ENCODE measurements at regions not wholly inside any gene's neighbourhood (a gene's known extent, or its start where the extent isn't known, plus 50 kb on each side); places are given as distances from the start of the nearest gene placed in this dataset.

GRCh38 chr9:73893230-73893629 is 603.9 kb upstream of the RORB start:
- no peak for DNase-seq (ENCODE audit: low spot score)
- Histone ChIP-seq H3K4me3 (ENCODE audit: low read depth, low read length, poor library complexity, severe bottlenecking) (no peak overlapping the region), H3K9me3 (ENCODE audit: low read length) (no peaks in the 10 kb centered on the region), H2AFZ (ENCODE audit: low read length) (no peak overlapping the region), H3K9me2 (ENCODE audit: insufficient read depth, low read length) (no peaks in the 10 kb centered on the region), H3K36me3 (ENCODE audit: insufficient read depth, low read length) (no peaks in the 10 kb centered on the region), H3K4me2 (ENCODE audit: low read length) (no peak overlapping the region), H3K27ac (ENCODE audit: low read depth, low read length, poor library complexity, severe bottlenecking) (no peak overlapping the region), H4K20me1 (ENCODE audit: insufficient read depth, low read length) (no peaks in the 10 kb centered on the region), H3K4me1 (ENCODE audit: insufficient read depth, low read length, poor library complexity, severe bottlenecking) (no peaks in the 10 kb centered on the region), H3K79me2 (ENCODE audit: insufficient read depth, low read depth, low read length) (no peaks in the 10 kb centered on the region)
- BruUV-seq (replicated peaks) = no TSS peak
- ChIA-PET CTCF (ENCODE audit: unreplicated experiment) (no interaction called here), POLR2A (no interaction called here)
- intact Hi-C loops (cut with micrococcal nuclease; ENCODE audit: unreplicated experiment) = no loop called here
- TF ChIP-seq, protein P1, sequence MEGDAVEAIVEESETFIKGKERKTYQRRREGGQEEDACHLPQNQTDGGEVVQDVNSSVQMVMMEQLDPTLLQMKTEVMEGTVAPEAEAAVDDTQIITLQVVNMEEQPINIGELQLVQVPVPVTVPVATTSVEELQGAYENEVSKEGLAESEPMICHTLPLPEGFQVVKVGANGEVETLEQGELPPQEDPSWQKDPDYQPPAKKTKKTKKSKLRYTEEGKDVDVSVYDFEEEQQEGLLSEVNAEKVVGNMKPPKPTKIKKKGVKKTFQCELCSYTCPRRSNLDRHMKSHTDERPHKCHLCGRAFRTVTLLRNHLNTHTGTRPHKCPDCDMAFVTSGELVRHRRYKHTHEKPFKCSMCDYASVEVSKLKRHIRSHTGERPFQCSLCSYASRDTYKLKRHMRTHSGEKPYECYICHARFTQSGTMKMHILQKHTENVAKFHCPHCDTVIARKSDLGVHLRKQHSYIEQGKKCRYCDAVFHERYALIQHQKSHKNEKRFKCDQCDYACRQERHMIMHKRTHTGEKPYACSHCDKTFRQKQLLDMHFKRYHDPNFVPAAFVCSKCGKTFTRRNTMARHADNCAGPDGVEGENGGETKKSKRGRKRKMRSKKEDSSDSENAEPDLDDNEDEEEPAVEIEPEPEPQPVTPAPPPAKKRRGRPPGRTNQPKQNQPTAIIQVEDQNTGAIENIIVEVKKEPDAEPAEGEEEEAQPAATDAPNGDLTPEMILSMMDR (conservative IDR thresholded peaks at IDR 0.05; ENCODE audit: low read length) = no peak
- no peak for TF ChIP-seq EZH2phosphoT487 (IDR thresholded peaks at IDR 0.05; ENCODE audit: borderline replicate concordance, low read depth, low read length)

GRCh38 chr9:73896061-73896460 is 601.1 kb upstream of the RORB start:
- ChIA-PET CTCF (ENCODE audit: unreplicated experiment) (no interaction called here), POLR2A (interaction anchor here (1.6 kb wide), 1 partner anchor 9 kb away, joined by 5 read pairs; no protein-coding TSS in a partner anchor)
- H3K9me3 ChIP-seq (ENCODE audit: low read length) = no peaks in the 10 kb centered on the region
- no peaks in the 10 kb centered on the region for H3K36me3 ChIP-seq (ENCODE audit: insufficient read depth, low read length)
- DNase-seq (ENCODE audit: low spot score) = no peak
- no peak overlapping the region for H3K4me2 ChIP-seq (ENCODE audit: low read length)
- H2AFZ ChIP-seq (ENCODE audit: low read length) = no peak overlapping the region
- H4K20me1 ChIP-seq (ENCODE audit: insufficient read depth, low read length) = no peaks in the 10 kb centered on the region
- no peak overlapping the region for H3K4me3 ChIP-seq (ENCODE audit: low read depth, low read length, poor library complexity, severe bottlenecking)
- H3K27ac ChIP-seq (ENCODE audit: low read depth, low read length, poor library complexity, severe bottlenecking) = no peak overlapping the region
- H3K4me1 ChIP-seq (ENCODE audit: insufficient read depth, low read length, poor library complexity, severe bottlenecking) = no peaks in the 10 kb centered on the region
- intact Hi-C loops (cut with micrococcal nuclease; ENCODE audit: unreplicated experiment) = no loop called here
- TF ChIP-seq, protein P1 (conservative IDR thresholded peaks at IDR 0.05; ENCODE audit: low read length) = no peak
- no peak for TF ChIP-seq EZH2phosphoT487 (IDR thresholded peaks at IDR 0.05; ENCODE audit: borderline replicate concordance, low read depth, low read length)
- no peaks in the 10 kb centered on the region for H3K9me2 ChIP-seq (ENCODE audit: insufficient read depth, low read length)
- no peaks in the 10 kb centered on the region for H3K79me2 ChIP-seq (ENCODE audit: insufficient read depth, low read depth, low read length)
- BruUV-seq (replicated peaks) = no TSS peak

DNA sequence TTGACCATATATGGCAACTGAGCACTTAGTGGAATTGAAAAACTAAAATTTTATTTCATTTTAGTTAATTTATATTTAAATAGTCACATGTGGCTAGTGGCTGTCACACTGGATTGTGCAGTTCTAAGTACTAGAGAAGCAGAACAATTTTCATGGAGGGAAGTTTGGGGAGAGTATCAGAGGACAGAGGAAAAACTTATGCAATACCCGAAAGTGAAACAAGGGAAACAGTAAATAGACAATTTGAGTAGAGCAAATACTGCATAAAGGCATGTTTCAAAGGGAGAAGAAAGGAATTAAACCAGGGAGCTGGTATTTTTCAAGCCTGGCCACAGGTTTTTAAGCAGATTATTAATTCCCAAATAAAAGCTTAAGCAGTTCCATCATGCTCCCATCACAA is 590.5 kb upstream of the RORB start:
- no peaks in the 10 kb centered on the region for H3K36me3 ChIP-seq (ENCODE audit: insufficient read depth, low read length)
- BruUV-seq (replicated peaks) = no TSS peak
- no peaks in the 10 kb centered on the region for H3K79me2 ChIP-seq (ENCODE audit: insufficient read depth, low read depth, low read length)
- intact Hi-C loops (cut with micrococcal nuclease; ENCODE audit: unreplicated experiment) = no loop called here
- no peak overlapping the region for H3K4me2 ChIP-seq (ENCODE audit: low read length)
- H3K9me3 ChIP-seq (ENCODE audit: low read length) = no peaks in the 10 kb centered on the region
- no peaks in the 10 kb centered on the region for H3K9me2 ChIP-seq (ENCODE audit: insufficient read depth, low read length)
- H2AFZ ChIP-seq (ENCODE audit: low read length) = no peak overlapping the region
- TF ChIP-seq EZH2phosphoT487 (IDR thresholded peaks at IDR 0.05; ENCODE audit: borderline replicate concordance, low read depth, low read length) = no peak
- TF ChIP-seq, protein P1 (conservative IDR thresholded peaks at IDR 0.05; ENCODE audit: low read length) = no peak
- no peaks in the 10 kb centered on the region for H4K20me1 ChIP-seq (ENCODE audit: insufficient read depth, low read length)
- no peak overlapping the region for H3K4me3 ChIP-seq (ENCODE audit: low read depth, low read length, poor library complexity, severe bottlenecking)
- DNase-seq (ENCODE audit: low spot score) = no peak
- no peaks in the 10 kb centered on the region for H3K4me1 ChIP-seq (ENCODE audit: insufficient read depth, low read length, poor library complexity, severe bottlenecking)
- ChIA-PET CTCF (ENCODE audit: unreplicated experiment) (no interaction called here), POLR2A (no interaction called here)
- H3K27ac ChIP-seq (ENCODE audit: low read depth, low read length, poor library complexity, severe bottlenecking) = no peak overlapping the region

Measured in OCI-LY7 (cell line).